ENCODE measurements at regions not wholly inside any gene's neighbourhood (a gene's known extent, or its start where the extent isn't known, plus 50 kb on each side); places are given as distances from the start of the nearest gene placed in this dataset.

DNA sequence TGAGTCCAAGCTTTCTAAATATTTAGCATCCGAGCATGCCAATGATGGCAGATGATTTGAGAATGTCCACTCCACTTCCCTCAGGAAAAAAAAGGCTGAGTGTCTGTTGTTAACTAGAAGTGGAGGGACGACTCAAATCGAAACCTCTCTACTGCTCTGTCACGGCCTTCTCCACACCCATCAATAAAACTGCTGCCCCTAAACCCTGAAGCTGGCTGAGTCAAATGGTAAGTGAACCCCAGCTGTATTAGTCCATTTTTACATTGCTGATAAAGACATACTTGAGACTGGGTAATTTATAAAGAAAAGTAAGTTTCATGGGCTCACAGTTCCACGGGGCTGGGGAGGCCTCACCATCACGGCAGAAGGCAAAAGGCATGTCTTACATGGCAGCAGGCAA lies 707.0 kb downstream of the QKI start:
- TF ChIP-seq, protein P1, sequence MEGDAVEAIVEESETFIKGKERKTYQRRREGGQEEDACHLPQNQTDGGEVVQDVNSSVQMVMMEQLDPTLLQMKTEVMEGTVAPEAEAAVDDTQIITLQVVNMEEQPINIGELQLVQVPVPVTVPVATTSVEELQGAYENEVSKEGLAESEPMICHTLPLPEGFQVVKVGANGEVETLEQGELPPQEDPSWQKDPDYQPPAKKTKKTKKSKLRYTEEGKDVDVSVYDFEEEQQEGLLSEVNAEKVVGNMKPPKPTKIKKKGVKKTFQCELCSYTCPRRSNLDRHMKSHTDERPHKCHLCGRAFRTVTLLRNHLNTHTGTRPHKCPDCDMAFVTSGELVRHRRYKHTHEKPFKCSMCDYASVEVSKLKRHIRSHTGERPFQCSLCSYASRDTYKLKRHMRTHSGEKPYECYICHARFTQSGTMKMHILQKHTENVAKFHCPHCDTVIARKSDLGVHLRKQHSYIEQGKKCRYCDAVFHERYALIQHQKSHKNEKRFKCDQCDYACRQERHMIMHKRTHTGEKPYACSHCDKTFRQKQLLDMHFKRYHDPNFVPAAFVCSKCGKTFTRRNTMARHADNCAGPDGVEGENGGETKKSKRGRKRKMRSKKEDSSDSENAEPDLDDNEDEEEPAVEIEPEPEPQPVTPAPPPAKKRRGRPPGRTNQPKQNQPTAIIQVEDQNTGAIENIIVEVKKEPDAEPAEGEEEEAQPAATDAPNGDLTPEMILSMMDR (IDR thresholded peaks at IDR 0.05) = no peak

DNA sequence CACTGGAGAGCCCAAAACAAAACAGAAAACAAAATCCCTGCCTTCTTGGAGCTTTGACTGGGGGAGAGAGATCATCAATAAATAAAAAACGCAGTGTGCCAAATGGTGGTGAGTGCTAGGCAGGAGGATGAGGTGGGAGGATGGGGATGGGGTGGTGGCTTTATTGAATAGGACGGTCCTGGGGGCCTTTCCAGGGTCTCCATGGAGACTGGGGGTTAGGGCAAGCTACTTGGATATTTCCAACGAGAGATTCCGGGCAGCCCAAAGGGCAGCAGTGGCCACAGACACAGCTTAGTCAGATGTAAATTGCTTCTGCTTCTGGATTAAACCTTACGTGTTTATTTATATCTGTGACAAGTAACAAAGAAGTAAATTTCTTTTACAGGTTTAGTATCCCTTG lies 700.1 kb downstream of the QKI start:
- TF ChIP-seq, protein P1 (IDR thresholded peaks at IDR 0.05) = no peak

DNA sequence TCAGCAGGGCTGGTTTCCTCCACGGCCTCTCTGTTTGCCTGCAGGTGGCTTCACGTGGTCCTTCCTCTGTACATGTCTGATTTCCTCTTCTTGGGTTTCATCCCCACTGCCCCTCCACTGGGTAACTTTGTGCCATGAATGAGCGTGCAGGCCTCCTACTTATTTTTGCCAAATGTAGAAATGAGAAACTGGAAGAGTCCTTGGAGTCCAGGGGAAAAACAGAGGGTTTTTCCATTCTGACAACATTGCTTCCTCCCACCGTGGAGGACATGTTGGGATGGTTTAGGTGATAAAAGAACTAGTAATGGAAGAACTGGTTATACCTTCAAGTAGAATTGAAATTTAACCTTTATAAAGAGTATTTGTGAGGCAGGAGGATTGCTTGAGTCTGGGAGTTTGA lies 699.5 kb downstream of the QKI start:
- TF ChIP-seq, protein P1 (IDR thresholded peaks at IDR 0.05) = no peak

DNA sequence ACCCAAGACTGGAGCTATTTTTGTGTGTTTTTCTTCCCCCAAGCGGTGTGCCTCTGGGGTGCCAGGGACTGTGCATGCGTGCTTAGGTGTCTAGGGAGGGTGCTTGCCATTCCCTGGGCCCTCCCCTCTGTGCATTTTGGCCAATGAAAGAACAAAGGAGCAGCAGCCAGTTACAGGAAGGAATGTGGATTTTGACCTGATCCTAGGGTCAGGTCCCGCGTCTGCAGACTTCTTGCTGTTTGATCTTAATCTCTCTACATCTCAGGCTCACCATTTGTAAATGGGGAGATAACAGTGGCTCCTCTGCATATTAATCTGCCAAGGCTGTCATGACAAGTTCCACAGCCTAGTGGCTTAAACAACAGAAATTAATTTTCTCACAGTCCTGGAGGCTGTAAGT lies 699.1 kb downstream of the QKI start:
- TF ChIP-seq, protein P1 (IDR thresholded peaks at IDR 0.05) = no peak

DNA sequence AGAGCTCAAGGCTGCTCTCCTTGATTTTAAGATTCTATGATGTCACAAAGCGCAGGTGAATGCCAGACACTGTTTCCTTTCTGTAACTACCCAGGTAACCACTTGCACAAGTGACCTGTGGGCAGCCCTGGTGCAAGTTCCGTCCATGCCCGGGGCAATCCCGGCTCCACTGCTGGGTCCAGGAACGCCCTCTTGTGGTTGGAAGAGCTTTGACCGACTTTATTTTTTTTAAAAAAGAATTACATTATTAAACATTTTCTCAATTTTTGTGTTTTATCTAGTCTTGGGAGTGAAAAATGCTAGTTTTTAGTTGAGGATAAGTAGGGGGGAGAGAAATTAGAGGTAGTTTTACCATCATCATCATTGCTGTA lies 695.2 kb downstream of the QKI start:
- TF ChIP-seq, protein P1 (IDR thresholded peaks at IDR 0.05) = peak; percentile 46; the same call in 1 of the 2 replicates

DNA sequence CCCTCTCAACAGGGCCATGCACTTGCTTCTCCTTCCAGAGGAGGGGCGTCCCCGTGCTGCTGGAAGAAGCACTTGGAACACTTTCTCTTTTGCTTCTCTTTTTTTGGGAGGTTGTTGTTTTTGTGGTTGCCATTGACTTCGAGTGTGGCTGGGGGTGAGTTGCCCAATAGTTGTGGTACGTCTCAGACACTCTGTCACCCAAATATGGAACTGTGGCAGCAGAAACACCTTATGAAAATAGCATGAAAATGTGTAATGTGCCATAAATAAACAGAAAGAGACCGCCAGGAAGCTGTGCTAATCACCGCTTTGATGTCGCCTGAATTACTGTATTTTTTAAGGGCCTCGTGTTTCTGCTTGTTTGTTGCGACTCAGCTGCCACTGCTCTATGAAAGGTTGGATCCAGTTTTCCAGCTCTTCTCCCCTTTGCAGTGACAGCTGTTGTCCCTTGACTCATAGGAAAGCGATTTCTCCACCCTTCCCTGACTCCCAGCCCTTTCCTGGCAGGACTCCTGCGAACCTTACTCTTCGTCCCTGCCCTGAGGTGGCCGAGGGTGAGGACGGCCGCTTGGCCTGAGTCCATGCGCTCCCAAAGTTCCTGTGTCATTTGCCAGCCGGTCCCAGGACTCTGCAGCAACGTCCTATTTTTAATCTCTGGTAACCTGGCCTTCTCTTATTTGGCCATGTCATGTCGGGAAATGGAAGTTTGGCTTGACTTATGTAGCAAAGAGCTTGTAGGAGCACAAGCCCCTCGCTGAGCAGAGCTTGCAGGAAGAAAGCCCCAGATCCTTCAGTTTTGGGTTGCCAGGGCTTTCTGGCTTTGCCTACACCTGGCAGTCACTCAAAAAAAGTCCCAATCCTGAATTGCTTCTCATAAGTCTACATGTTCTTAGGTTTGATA lies 694.6 kb downstream of the QKI start:
- TF ChIP-seq, protein P1 (IDR thresholded peaks at IDR 0.05) = no peak

DNA sequence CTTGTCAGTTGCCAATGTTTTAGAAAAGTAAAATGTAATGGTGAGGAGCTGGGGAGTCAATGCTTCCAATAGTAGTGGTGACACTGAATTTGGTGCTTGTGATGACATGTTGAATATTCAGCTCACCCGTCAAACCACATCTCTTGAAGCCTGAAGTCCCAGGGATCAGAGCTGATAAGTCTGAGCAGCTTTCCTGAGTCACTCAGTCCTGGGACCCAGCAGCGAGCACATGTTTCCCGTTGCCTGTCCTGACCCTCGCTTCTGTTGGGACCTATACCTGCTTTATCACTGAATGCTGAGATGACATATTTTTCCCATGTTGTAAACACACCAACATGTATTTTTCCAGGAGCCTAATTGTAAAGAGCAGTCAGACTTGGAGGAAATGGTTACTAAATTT lies 693.6 kb downstream of the QKI start:
- TF ChIP-seq, protein P1 (IDR thresholded peaks at IDR 0.05) = no peak
